ENCODE measurements at regions not wholly inside any gene's neighbourhood (a gene's known extent, or its start where the extent isn't known, plus 50 kb on each side); places are given as distances from the start of the nearest gene placed in this dataset.
"Not testable (repeated sequence)": the region's sequence is repeated elsewhere in the genome, so short reads cannot be mapped to it uniquely, and the experiment has no call there.

GRCh38 chr10:59975918-59976317, 69.6 kb upstream of the CCDC6 start:
- not testable (repeated sequence) for H2AFZ ChIP-seq (replicated peaks); H3K9ac ChIP-seq; H3F3A ChIP-seq (ENCODE audit: low read depth); H3K27me3 Mint-ChIP-seq (ENCODE audit: insufficient read depth, low read depth); H3K27me3 ChIP-seq; H3K79me2 ChIP-seq (ENCODE audit: low read depth); H3K4me1 ChIP-seq; H3K36me3 Mint-ChIP-seq; H4K20me1 ChIP-seq (ENCODE audit: low read depth); H3K4me1 Mint-ChIP-seq; H3K9me3 ChIP-seq (ENCODE audit: low read depth); H3K27ac Mint-ChIP-seq; H3K4me3 ChIP-seq; H3K4me3 Mint-ChIP-seq; H3K36me3 ChIP-seq; DNase-seq (ENCODE audit: low spot score); H3K27ac ChIP-seq; H3K4me2 ChIP-seq
- H3K9me3 Mint-ChIP-seq: peaks cover 22% of the 10 kb centered on the region

GRCh38 chr10:59971915-59972314, 65.6 kb upstream of the CCDC6 start:
- H3K36me3 ChIP-seq: no peaks in the 10 kb centered on the region
- Mint-ChIP-seq H3K36me3 (no peaks in the 10 kb centered on the region), H3K4me1 (peaks cover 3% of the 10 kb centered on the region), H3K27me3 (ENCODE audit: insufficient read depth, low read depth) (no peaks in the 10 kb centered on the region), H3K27ac (no peak overlapping the region), H3K4me3 (no peak overlapping the region), H3K9me3 (peaks cover 4% of the 10 kb centered on the region)
- H4K20me1 ChIP-seq (ENCODE audit: low read depth): no peaks in the 10 kb centered on the region
- H3K4me1 ChIP-seq: no peaks in the 10 kb centered on the region
- no peak overlapping the region for H3K27ac ChIP-seq
- no peaks in the 10 kb centered on the region for H3K9me3 ChIP-seq (ENCODE audit: low read depth)
- H3K4me2 ChIP-seq: no peak overlapping the region
- no peak overlapping the region for H3K9ac ChIP-seq
- TF ChIP-seq EZH2 (IDR thresholded peaks at IDR 0.05) (no peak), CTCF (IDR thresholded peaks at IDR 0.05) (no peak), EZH2phosphoT487 (IDR thresholded peaks at IDR 0.05) (no peak)
- no peak overlapping the region for H3K4me3 ChIP-seq
- H3K27me3 ChIP-seq: no peaks in the 10 kb centered on the region
- peak; percentile 35 for DNase-seq (ENCODE audit: low spot score)
- H2AFZ ChIP-seq (replicated peaks): no peak overlapping the region
- H3F3A ChIP-seq (ENCODE audit: low read depth): no peaks in the 10 kb centered on the region
- no peaks in the 10 kb centered on the region for H3K79me2 ChIP-seq (ENCODE audit: low read depth)

GRCh38 chr10:59970396-59971368, 64.3 kb upstream of the CCDC6 start:
- Mint-ChIP-seq H3K9me3 (peaks cover 2% of the 10 kb centered on the region), H3K36me3 (no peaks in the 10 kb centered on the region), H3K4me3 (no peak overlapping the region), H3K4me1 (peaks cover 8% of the 10 kb centered on the region), H3K27ac (no peak overlapping the region), H3K27me3 (ENCODE audit: insufficient read depth, low read depth) (no peaks in the 10 kb centered on the region)
- Histone ChIP-seq H2AFZ (replicated peaks) (peak overlapping the region; percentile 31), H3K79me2 (ENCODE audit: low read depth) (no peaks in the 10 kb centered on the region), H4K20me1 (ENCODE audit: low read depth) (no peaks in the 10 kb centered on the region), H3F3A (ENCODE audit: low read depth) (no peaks in the 10 kb centered on the region), H3K4me3 (no peak overlapping the region), H3K4me1 (no peaks in the 10 kb centered on the region), H3K9ac (no peak overlapping the region), H3K27me3 (no peaks in the 10 kb centered on the region), H3K4me2 (no peak overlapping the region), H3K9me3 (ENCODE audit: low read depth) (no peaks in the 10 kb centered on the region), H3K36me3 (no peaks in the 10 kb centered on the region), H3K27ac (no peak overlapping the region)
- DNase-seq (ENCODE audit: low spot score): no peak
- no peak for TF ChIP-seq EZH2 (IDR thresholded peaks at IDR 0.05)
- peak; percentile 18 for TF ChIP-seq CTCF (IDR thresholded peaks at IDR 0.05)

- no peak for DNase-seq (ENCODE audit: low spot score)
- Histone ChIP-seq H3F3A (ENCODE audit: low read depth) (no peaks in the 10 kb centered on the region), H3K9me3 (ENCODE audit: low read depth) (no peaks in the 10 kb centered on the region), H4K20me1 (ENCODE audit: low read depth) (no peaks in the 10 kb centered on the region), H3K27ac (no peak overlapping the region), H3K4me3 (no peak overlapping the region), H2AFZ (replicated peaks) (no peak overlapping the region), H3K36me3 (no peaks in the 10 kb centered on the region), H3K9ac (no peak overlapping the region), H3K79me2 (ENCODE audit: low read depth) (no peaks in the 10 kb centered on the region), H3K4me1 (no peaks in the 10 kb centered on the region), H3K4me2 (no peak overlapping the region), H3K27me3 (no peaks in the 10 kb centered on the region)
- peaks cover 2% of the 10 kb centered on the region for H3K9me3 Mint-ChIP-seq
- H3K27ac Mint-ChIP-seq: no peak overlapping the region
- TF ChIP-seq EZH2phosphoT487 (IDR thresholded peaks at IDR 0.05) (no peak), CTCF (IDR thresholded peaks at IDR 0.05) (no peak), EZH2 (IDR thresholded peaks at IDR 0.05) (no peak)
- H3K27me3 Mint-ChIP-seq (ENCODE audit: insufficient read depth, low read depth): no peaks in the 10 kb centered on the region
- no peaks in the 10 kb centered on the region for H3K36me3 Mint-ChIP-seq
- H3K4me1 Mint-ChIP-seq: peaks cover 10% of the 10 kb centered on the region
- no peak overlapping the region for H3K4me3 Mint-ChIP-seq
Observed at GRCh38 chr10:59968705-59969104, 62.3 kb upstream of the CCDC6 start.

Measured in neural progenitor cell (in vitro differentiated cells).